Stimulated activated CD8-positive, alpha-beta memory T cell treated with anti-CD3 and anti-CD28 coated beads, Interleukin-7, amount 100 ng/mL, for 1 hour (primary cell): ENCODE measurements at regions not wholly inside any gene's neighbourhood (a gene's known extent, or its start where the extent isn't known, plus 50 kb on each side); places are given as distances from the start of the nearest gene placed in this dataset.
"Not testable (repeated sequence)": the region's sequence is repeated elsewhere in the genome, so short reads cannot be mapped to it uniquely, and the experiment has no call there.

Source experiments
- DNase-seq, 2 donors: peaks; one replicate each; pipeline ENCODE4 v3.0.0-alpha.2; 2020; ENCODE audit warnings: low read depth in 2 of 2

DNA sequence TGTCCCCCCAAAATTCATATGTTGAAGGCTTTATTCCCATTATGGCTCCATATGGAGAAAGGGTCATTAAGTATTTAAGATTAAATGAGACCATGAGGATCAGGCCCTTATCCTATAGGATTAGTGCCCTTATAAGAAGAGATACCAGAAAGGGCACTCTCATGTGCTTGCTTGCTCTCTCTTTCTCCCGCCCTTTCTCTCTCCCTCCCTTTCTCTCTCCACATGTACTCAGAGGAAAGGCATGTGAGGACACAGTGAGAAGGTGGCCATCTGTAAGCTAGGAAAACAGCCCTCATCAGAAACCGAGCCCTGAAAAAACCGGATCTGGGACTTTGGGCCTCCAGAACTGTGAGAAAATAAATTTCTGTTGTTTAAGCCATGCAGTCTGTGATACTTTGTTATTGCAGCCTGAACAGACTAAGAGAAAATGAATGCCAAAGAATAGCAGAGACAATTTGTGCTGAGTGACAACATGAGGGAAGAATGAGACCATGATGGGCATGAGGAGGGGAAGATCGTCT lies 300.0 kb upstream of the SLC39A10 start:
- DNase-seq: no peak

DNA sequence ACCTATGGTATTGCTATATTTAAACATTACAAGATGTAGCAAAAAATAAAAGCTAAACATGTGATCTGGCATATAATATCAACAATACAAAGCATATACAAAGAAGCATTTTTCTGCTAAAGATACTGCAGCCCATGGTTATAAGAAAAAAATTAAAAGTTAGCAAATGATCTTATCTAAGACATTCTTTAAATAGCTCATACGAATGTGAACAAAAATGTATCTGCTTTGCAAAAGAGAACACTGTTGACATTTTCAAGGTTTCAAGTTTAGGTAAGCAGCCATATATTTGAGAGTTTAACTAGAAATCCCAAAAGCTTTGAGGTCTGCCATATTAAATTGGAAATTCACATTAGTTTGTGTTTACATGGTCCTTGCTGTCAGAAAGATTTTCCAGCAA lies 301.0 kb upstream of the SLC39A10 start:
- DNase-seq: no peak

DNA sequence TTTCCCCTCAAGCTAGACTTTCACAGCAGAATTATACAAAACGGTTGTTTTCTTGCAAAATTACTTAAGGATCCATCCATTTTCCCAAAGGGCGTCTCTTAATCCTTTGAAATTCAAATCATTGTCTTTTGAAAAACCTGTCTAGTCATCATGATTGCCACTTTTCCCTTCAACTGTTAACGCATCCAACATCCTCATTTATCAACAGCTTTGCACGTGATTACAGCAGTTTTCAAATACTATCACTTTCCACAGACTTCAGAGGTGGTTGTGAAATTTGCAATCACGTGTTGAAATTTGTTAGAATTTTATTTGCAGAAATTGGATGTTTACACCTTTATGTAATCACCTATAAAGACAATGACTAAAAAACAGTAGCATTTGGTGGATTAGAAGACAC lies 304.4 kb upstream of the SLC39A10 start:
- no peak for DNase-seq

DNA sequence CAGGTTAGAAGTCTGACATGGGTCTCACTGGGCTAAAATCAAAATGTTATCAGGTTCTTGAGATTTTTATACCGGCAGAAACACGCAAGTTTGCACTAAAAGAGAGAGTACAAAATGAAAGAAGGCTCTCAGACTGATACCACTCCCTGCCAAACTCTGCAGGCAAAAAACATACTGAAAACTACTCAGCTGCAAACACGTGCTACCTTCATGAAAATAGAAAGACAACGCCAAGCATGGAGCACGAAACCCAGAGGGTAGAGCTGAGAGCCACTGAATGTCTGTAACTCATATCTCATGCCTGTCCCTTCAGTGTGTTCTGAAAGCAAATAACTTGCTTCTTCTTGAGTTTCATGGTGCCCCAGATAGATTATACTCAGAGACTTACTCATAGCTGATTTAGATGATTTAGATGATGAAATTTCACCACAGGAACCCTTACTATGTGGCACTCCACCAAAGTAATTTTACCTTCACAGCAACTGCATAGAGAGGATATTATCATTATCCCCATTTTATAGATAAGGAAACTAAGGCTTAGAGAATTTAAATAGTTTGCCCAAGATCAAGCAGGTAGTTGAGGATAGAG lies 313.0 kb upstream of the SLC39A10 start:
- no peak for DNase-seq

DNA sequence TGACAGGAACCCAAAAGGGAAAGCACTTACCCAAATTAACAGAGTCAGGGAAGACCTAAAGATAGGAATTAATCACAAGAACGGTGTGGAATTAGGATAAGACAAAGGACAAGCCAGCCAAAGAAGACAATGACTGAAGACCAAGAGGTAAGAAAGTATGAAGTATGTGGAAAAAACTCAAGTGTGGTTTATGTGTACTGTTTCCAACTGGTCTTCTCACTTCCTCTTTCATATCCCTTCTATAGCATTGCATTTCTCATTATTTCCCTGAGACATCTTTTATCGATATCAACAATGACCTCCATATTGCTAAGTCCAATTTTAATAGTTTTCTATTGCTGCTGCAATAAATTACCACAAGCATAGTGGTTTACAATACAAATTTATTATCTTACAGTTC lies 313.5 kb upstream of the SLC39A10 start:
- no peak for DNase-seq

DNA sequence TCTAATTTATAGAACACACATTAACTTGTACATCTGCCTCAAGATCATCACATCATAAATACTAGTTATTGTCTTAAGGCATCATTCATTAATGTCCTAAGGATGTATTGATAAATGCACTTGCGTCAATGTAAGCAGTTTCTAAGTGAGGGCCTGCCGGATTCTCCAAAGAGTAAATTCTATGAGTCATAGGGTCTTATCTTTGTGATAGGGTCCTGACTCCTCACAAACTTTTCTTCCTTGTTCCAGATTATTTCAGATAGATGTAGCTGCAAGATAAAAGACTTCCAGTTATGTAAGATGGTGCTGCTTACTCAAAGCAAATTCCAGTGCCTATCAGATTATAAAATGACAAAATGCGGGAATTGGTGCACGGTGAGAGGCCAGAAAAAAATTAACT lies 315.0 kb upstream of the SLC39A10 start:
- no peak for DNase-seq

DNA sequence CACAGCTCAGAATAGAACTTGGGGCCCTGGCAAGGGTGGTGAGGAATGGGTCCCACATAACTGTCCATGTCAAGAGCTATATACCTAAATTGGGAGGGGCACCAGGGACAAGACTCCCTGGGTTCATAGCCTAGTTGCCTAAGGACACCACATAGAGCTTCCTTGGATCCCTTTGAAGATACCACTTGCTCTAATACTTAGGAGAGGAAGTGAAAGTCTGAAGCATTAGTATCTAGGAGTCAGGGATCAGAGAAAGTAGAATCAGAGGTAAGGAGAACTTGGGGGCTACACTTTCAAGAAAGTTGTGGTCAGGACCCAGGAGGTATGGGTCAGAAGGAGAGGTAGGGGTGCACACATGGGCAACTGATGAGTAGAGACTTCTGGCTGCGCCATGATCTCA lies 318.2 kb upstream of the SLC39A10 start:
- DNase-seq: no peak

DNA sequence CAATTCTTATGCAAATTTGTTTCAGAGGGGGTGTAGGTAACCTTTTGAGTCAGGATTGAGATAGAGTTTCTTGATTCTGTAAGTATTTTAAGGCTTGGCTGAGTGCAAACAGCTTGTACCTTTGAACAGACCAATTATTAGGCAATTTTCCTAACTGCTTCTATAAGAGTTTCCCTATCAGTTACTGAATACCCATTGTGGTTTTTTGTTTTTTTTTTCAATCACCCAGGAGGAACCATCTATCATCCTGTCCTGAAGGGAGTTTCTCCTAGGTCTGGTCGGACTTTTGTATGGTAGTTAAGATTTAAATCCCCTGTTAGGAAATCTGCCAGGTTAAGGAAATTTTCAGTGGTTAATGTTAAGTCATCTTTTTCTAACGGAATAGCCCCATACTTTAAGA lies 319.4 kb upstream of the SLC39A10 start:
- DNase-seq: no peak

DNA sequence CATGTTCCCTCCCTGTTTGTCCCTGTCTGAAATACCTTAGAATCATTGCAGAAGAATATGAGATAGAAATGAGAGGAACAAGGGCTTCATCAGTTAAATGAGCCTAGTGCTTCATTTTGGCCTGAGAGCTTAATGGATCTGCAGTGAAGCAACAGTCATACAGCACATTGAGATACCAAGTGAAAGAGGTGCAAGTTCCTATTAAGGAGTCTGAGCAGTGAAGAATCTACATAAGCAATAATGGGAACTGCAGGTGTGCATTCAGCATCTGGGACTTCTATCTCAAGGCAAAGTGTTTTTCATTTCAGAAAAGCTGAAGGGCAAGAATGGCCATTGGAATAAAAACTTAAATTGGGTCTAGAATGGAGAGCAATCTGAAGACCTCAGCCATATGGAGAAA lies 323.2 kb upstream of the SLC39A10 start:
- DNase-seq: no peak

DNA sequence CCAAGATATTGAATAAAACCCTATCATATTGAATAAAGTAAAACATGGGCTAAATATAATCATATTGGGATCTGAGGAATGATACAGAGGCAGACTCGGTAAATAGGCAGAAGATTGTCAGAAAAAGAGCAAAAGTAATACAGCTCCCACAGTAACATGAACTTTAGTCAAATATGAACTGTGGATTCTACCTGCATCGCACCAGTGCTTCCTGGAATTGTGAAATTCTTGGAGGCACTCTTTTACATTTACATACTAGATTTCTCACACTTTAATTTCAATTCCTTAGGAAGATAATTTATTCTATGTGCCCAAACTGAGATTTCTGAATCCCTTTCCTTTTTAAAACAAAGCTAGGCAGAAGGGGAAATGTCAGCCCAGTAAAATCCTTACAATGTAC lies 325.1 kb upstream of the SLC39A10 start:
- DNase-seq: no peak

DNA sequence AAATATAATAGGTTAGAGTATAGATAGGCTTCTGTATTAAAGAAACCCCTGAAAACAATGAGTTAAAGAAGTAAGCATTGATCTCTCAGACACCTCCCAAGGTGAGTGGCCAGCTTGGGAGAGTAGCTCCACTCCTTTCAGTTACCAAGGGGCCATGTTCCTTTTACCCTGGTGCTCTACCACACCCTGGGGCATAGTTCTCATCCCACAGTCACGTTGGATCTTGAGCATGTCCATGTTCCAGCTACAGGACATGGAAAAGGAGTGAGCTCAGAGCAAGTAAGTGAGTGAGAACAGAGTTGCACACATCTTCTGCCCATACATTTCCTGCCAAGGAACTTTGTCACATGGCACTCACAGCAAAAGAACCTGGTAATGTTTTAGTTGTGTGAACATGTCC lies 325.9 kb upstream of the SLC39A10 start:
- DNase-seq: no peak

DNA sequence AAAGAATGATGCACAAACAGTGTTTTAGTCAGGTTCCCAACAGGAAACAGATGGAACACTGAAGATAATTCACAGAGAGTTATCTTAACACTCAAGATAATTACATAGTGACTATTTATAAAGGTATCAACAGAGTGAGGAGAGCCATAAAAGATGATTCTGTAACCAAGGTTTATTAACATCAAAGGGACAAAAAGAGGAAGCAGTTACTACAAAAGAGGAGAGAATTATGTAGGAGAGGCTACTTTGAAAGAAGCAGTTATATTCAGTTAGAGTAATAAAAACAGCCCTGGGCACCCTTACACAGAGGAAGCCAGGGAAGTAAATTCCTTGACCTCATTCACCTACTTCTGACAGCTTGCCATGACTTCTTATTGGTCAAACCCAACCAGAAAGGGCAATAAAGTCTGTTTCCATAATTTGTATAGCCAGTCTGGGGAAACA lies 326.5 kb upstream of the SLC39A10 start:
- DNase-seq: no peak

DNA sequence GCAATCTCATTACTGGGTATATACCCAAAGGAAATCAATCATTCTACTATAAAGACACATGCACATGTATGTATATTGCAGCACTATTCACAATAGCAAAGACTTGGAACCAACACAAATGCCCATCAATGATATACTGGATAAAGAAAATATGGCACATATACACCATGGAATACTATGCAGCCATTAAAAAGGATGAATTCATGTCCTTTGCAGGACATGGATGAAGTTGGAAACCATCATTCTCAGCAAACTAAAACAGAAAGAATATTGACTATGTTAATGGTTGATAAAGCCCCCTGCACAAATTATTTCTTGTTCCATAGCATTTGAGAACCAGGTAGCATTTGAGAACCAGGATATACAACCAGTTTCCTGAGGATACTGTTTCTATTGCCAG lies 327.2 kb upstream of the SLC39A10 start:
- DNase-seq: not testable (repeated sequence)

DNA sequence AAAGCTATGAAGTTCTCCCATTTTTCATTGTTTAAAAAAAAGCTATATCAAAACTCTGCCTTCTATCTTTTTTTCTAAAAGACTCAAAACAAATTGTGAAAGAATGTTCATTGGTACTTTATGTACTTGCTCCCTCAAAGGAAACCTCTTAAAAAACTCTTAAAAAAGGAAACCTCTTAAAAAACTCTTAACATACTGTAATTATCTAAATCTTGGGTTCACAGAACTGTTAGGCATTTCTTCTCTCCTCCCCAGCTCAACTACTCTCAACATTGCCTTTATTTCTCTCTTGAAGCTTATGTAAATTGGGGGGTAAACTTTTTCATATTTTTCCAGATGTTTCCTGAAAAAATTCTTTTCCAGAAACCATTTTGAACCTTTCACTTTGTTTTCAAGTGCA lies 330.5 kb upstream of the SLC39A10 start:
- no peak for DNase-seq

DNA sequence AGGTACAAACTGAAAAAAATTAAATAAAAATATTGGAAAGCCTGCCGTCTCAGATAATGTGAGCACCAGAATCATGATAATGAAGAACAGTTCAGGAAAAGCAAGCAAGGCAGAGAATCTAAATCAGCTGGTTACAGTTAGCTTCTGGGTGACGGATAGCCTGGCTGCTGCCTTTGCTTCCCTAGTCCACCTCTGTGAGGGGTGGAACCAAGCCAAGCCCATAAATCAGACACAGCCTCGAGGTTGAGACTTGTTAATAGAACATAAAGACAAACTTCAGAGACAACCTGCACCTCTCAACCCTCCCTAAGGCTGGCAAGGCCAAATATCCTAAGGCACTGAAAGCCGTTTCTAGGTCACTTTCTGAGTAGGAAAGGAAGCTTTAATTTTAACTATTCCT lies 334.7 kb upstream of the SLC39A10 start:
- no peak for DNase-seq

DNA sequence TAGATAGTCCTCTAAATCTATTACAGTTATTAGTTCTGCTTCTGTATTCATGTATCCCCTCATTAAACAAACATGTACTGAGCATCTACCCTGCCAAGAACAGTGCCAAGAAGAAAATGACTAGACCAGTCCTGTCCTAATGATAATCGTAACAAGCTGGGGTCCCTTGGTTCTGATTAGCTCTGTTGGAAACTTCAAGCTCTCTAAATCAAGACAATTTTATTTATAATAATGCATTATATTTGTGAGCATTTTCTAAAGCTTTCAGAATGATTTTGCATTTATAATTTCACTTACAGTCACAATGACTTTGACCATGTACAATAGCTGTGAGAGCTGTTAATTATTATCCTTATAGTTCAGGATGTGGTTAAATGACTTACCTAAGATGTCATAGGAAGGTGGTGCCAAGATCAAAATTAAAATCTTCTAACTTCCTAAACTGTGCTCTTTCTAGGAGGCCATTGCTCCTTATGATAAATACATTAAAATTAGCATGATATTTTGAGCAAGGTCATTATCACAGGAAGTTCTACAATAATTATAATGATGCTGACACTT lies 336.5 kb upstream of the SLC39A10 start:
- no peak for DNase-seq

DNA sequence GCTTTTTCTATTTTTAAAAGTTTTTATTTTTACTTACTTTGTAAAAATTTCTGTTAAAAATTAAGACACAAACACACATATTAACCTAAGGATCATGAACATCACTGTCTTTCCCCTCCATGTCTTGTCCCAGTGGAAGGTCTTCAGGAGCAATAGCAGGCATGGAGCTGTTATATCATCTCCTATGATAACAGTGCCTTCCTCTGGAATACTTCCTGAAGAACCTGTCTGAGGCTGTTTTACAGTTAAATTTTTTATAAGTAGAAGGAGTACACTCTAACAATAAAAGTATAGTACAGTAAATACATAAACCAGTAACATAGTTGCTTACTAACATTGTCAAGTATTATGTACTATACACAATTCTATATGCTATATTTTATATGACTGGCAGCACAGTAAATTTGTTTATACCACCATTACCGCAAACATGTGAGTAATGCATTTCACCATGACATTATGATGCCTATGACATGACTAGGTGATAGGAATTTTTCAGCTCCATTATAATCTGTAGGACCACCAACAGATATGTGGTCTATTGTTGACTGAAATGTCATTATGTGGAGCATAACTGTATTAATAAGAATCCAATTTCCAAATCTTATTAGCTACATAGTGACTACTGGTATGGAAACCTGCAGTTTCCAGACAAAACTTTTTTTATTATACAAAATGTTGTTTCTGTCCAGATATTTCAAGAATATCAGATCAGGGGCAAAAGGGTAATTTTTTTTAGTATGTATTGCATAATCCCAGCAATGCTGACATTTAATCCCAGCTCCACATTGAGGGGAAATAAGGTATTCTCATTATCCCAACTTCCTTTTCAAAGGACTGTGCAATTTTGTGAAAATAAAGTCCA lies 337.2 kb upstream of the SLC39A10 start:
- no peak for DNase-seq

DNA sequence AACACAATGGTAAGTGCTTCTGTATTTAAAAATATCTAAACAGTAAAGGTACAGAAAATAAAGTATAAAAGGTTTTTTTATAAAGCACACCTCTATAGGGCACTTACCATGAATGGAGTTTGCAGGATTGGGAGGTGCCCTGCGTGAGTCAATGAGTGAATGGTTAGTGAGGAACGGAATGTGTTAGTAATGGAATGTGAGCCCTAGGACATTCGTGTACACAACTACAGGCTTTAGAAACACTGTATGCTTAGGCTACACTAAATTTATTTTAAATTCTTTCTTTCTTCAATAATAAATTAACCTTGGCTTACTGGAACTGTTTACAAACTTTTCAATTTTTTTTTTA lies 337.9 kb upstream of the SLC39A10 start:
- no peak for DNase-seq

DNA sequence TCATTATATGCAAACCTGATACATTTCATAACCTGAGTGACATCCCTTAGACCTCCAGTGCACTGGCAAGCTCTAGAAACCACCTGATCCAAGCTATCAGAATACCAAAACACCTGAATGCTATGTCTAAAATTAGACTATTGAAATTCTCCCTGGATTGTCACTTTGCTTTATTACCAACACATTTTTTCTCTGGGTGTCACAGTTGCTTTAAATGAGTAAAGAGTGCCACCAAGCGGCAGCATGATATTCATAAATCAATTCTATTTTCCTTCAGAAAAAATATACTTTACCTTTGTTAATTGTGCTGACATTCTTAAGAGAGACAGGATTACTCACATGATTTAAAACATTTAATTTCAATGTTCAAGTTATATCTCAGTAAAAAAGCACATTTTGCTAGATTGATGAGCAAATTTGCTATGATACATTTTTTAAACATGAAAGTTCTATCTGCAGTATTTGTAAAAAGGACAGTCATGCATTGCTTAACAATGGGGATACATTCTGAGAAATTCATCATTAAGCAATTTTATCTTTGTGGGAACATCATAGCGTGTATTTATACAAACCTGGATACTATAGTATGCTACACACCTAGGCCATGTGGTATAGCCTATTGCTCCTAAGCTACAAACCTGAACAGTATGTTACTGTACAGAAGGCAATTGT lies 338.4 kb upstream of the SLC39A10 start:
- DNase-seq: no peak

DNA sequence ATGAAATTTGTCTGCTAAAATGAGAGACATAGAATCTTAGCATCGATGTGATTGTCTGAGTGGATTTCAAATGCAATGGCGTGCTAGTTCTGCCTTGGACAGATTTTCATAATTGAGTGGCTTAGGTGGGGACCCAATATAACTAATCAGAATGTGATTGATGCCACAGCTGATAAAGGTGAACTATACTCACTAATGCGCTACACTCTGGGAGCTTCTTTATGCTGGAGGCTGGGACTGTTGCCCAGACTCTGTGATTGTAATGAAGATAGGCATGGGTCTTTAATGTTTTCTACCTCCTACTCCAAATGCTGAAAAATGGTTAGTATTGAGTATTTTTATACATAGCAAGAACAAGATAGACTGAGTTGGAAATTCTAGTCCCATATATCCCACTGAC lies 339.5 kb upstream of the SLC39A10 start:
- no peak for DNase-seq

DNA sequence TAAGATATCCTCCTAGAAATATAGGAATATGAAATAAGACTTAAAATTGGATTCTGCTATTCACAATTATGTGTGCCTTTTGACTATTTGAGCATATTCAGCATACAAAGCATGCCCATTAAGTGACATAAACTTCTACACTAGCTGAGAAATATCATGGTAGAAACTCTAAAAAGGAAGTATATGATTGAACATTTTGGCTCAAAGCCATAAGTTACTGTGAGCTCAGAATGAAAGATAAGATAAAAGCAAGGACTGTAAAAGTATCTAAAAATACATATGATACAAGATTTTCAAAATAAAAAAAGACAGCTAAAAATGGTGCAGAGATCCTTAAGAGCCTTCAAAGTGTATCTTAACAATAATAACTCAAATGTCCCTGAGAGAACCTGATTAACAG lies 340.5 kb upstream of the SLC39A10 start:
- DNase-seq: no peak

DNA sequence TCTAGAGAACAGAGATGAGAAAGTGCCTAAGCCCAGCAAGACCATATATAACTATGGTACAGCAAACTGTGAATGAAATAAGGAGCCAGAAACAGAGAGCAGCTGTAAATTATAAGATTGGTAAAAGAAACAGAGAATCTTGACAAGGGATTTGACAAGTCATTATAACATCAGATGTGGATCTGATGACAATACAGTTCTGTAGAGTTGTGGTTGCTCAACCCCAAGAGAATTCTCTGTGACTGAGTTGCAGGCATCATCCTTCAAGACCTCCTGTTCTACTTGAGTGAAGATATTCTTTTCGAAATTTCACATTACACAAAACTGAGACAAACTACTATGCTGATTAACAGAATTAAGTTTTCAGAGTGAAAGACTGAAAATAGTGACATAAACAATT lies 343.1 kb upstream of the SLC39A10 start:
- DNase-seq: no peak

DNA sequence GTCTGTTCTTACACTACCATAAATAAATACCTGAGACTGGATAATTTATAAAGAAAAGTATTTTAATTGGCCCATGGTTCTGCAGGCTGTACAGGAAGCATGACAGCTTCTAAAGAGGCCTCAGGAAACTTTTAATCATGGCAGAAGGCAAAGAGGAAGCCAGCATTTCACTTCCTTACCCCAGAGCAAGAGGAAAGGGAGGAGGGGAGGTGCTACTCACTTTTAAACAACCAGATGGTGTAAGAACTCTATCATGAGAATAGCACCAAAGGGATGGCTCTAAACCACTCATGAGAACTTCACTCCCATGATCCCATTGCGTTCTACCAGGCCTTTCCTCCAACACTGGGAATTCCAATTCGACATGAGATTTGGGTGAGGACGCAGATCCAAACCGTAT lies 344.4 kb upstream of the SLC39A10 start:
- no peak for DNase-seq
